Parathyroid adenoma (tissue), 2 donors: ENCODE measurements at regions not wholly inside any gene's neighbourhood (a gene's known extent, or its start where the extent isn't known, plus 50 kb on each side); places are given as distances from the start of the nearest gene placed in this dataset.

Source experiments
- H2AFZ ChIP-seq: fragments of 300-600 bp; sonication (generic); one replicate; pipeline ENCODE4 v1.7.0; 2017; ENCODE audit warnings: antibody characterized with exemption, mild to moderate bottlenecking
- H3K27ac ChIP-seq: fragments of 300-600 bp; sonication (generic); one replicate; pipeline ENCODE4 v1.7.0; 2017
- H3K27me3 ChIP-seq: fragments of 300-600 bp; sonication (generic); one replicate; pipeline ENCODE4 v1.7.0; 2017; ENCODE audit warnings: low read length; ENCODE audit not compliant: control insufficient read depth, insufficient read depth
- H3K36me3 ChIP-seq: fragments of 300-600 bp; sonication (generic); one replicate; pipeline ENCODE4 v1.7.0; 2017; ENCODE audit warnings: low read length; ENCODE audit not compliant: control insufficient read depth, insufficient read depth
- H3K4me1 ChIP-seq: fragments of 300-600 bp; sonication (generic); one replicate; pipeline ENCODE4 v1.7.0; 2017; ENCODE audit warnings: control low read depth
- H3K4me2 ChIP-seq: fragments of 300-600 bp; sonication (generic); one replicate; pipeline ENCODE4 v1.7.0; 2017; ENCODE audit warnings: low read length
- H3K4me3 ChIP-seq: fragments of 300-600 bp; sonication (generic); one replicate; pipeline ENCODE4 v1.7.0; 2017; ENCODE audit warnings: low read depth, low read length
- H3K79me2 ChIP-seq: fragments of 300-600 bp; sonication (generic); one replicate; pipeline ENCODE4 v1.7.0; 2017; ENCODE audit warnings: control low read depth
- H3K9ac ChIP-seq: fragments of 300-600 bp; sonication (generic); one replicate; pipeline ENCODE4 v1.7.0; 2017; ENCODE audit warnings: mild to moderate bottlenecking
- H3K9me3 ChIP-seq: fragments of 300-600 bp; sonication (generic); one replicate; pipeline ENCODE4 v1.7.0; 2017; ENCODE audit warnings: low read length; ENCODE audit not compliant: control insufficient read depth
- CTCF ChIP-seq: fragments of 300-600 bp; sonication (generic); IDR thresholded peaks from one replicate; pipeline ENCODE4 v1.7.0; 2017; ENCODE audit warnings: antibody characterized with exemption, mild to moderate bottlenecking
- donor health status: primary hyperparathyroidism.

GRCh38 chr10:21413680-21414079 is 111.8 kb downstream of the SKIDA1 start:
- H3K4me1 ChIP-seq, result no peaks in the 10 kb centered on the region
- H3K27ac ChIP-seq, result no peak overlapping the region
- no peaks in the 10 kb centered on the region for H3K27me3 ChIP-seq
- H3K4me2 ChIP-seq, result no peak overlapping the region
- H3K4me3 ChIP-seq, result no peak overlapping the region
- no peak overlapping the region for H2AFZ ChIP-seq
- no peaks in the 10 kb centered on the region for H3K9me3 ChIP-seq
- H3K9ac ChIP-seq, result no peak overlapping the region
- no peak for TF ChIP-seq CTCF
- no peaks in the 10 kb centered on the region for H3K79me2 ChIP-seq
- no peaks in the 10 kb centered on the region for H3K36me3 ChIP-seq

- Histone ChIP-seq H3K4me3 (no peak overlapping the region), H3K9ac (no peak overlapping the region), H3K79me2 (no peaks in the 10 kb centered on the region), H3K36me3 (no peaks in the 10 kb centered on the region), H3K9me3 (no peaks in the 10 kb centered on the region), H3K27me3 (no peaks in the 10 kb centered on the region), H2AFZ (no peak overlapping the region), H3K4me2 (no peak overlapping the region), H3K4me1 (no peaks in the 10 kb centered on the region), H3K27ac (no peak overlapping the region)
- TF ChIP-seq CTCF, result no peak
Observed at GRCh38 chr10:21413268-21413667, 112.2 kb downstream of the SKIDA1 start.

- Histone ChIP-seq H3K4me2 (no peak overlapping the region), H3K27ac (no peak overlapping the region), H3K36me3 (no peaks in the 10 kb centered on the region), H3K9ac (no peak overlapping the region), H3K27me3 (no peaks in the 10 kb centered on the region), H3K9me3 (no peaks in the 10 kb centered on the region), H2AFZ (peak overlapping the region; percentile 70), H3K4me3 (no peak overlapping the region), H3K79me2 (no peaks in the 10 kb centered on the region), H3K4me1 (peaks cover 24% of the 10 kb centered on the region)
- no peak for TF ChIP-seq CTCF
Observed at GRCh38 chr10:21406595-21407193, 118.8 kb downstream of the SKIDA1 start.

- H3K79me2 ChIP-seq, result no peaks in the 10 kb centered on the region
- no peaks in the 10 kb centered on the region for H3K9me3 ChIP-seq
- H3K27me3 ChIP-seq, result no peaks in the 10 kb centered on the region
- peaks cover 24% of the 10 kb centered on the region for H3K4me1 ChIP-seq
- no peak for TF ChIP-seq CTCF
- H3K27ac ChIP-seq, result no peak overlapping the region
- H3K36me3 ChIP-seq, result no peaks in the 10 kb centered on the region
- H2AFZ ChIP-seq, result peak overlapping the region; percentile 70
- H3K4me3 ChIP-seq, result no peak overlapping the region
- H3K4me2 ChIP-seq, result no peak overlapping the region
- no peak overlapping the region for H3K9ac ChIP-seq
Observed at GRCh38 chr10:21405981-21406380, 119.5 kb downstream of the SKIDA1 start.
